ENCODE measurements at regions not wholly inside any gene's neighbourhood (a gene's known extent, or its start where the extent isn't known, plus 50 kb on each side); places are given as distances from the start of the nearest gene placed in this dataset.

- H3K27me3 ChIP-seq = no peaks in the 10 kb centered on the region
- 94 to 97% methylated on average over 7 of the region's 7 CpGs for WGBS, 2 donors
- no peaks in the 10 kb centered on the region for H3K9me3 ChIP-seq
- H3K36me3 ChIP-seq = no peaks in the 10 kb centered on the region
- H3K4me3 ChIP-seq = no peak overlapping the region
- H3K4me1 ChIP-seq = no peaks in the 10 kb centered on the region
- TF ChIP-seq POLR2A (IDR thresholded peaks at IDR 0.05) (no peak), EP300 (IDR thresholded peaks at IDR 0.05) (no peak)
- TF ChIP-seq, protein P1, sequence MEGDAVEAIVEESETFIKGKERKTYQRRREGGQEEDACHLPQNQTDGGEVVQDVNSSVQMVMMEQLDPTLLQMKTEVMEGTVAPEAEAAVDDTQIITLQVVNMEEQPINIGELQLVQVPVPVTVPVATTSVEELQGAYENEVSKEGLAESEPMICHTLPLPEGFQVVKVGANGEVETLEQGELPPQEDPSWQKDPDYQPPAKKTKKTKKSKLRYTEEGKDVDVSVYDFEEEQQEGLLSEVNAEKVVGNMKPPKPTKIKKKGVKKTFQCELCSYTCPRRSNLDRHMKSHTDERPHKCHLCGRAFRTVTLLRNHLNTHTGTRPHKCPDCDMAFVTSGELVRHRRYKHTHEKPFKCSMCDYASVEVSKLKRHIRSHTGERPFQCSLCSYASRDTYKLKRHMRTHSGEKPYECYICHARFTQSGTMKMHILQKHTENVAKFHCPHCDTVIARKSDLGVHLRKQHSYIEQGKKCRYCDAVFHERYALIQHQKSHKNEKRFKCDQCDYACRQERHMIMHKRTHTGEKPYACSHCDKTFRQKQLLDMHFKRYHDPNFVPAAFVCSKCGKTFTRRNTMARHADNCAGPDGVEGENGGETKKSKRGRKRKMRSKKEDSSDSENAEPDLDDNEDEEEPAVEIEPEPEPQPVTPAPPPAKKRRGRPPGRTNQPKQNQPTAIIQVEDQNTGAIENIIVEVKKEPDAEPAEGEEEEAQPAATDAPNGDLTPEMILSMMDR (IDR thresholded peaks at IDR 0.05) = no peak
- no peak overlapping the region for H3K27ac ChIP-seq
- DNase-seq (ENCODE audit: low spot score in 2 of 2) = no peak
Measured at GRCh38 chr10:131016556-131016955, 295.0 kb downstream of the TCERG1L start.

DNA sequence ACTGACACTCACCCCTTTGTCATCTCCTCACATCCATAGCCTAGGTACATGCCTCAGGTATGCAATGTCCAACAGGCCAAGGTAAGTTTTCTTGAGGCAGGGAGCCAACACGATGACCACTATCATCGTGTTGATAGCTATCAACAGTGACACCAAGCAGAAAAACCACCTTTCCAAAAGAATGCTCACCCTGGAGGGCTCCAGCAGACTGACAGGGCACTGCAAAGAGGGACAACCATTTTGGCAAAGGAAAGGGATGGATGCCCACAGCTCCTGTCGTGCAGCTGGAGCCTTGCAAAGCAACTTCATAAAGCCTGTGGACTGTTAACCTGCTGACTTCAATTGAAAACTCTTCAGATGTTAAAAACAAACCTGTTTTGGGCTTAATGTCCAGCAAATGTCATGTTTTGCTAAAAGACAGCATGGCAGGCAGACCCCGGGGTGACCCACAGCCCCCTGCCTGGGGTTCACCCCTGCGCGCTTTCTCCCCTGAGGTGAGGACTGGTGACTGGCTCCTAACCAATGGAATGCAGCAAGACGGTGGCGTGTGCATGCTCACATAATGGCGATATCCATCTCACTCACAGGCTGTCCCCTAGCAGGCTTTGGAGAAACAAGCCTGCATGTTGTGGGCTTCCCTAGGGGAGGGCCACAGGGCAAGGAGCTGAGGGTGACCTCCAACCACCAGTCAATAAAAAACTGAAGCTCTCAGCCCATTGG lies 293.8 kb downstream of the TCERG1L start:
- TF ChIP-seq EP300 (IDR thresholded peaks at IDR 0.05) (no peak), POLR2A (IDR thresholded peaks at IDR 0.05) (no peak)
- TF ChIP-seq, protein P1 (IDR thresholded peaks at IDR 0.05) = no peak
- Histone ChIP-seq H3K9me3 (no peaks in the 10 kb centered on the region), H3K4me3 (no peak overlapping the region), H3K27ac (no peak overlapping the region), H3K36me3 (no peaks in the 10 kb centered on the region), H3K27me3 (no peaks in the 10 kb centered on the region), H3K4me1 (no peaks in the 10 kb centered on the region)
- DNase-seq (ENCODE audit: low spot score in 2 of 2) = no peak
- 85 to 88% methylated on average over 8 to 9 of the region's 9 CpGs for WGBS, 2 donors

DNA sequence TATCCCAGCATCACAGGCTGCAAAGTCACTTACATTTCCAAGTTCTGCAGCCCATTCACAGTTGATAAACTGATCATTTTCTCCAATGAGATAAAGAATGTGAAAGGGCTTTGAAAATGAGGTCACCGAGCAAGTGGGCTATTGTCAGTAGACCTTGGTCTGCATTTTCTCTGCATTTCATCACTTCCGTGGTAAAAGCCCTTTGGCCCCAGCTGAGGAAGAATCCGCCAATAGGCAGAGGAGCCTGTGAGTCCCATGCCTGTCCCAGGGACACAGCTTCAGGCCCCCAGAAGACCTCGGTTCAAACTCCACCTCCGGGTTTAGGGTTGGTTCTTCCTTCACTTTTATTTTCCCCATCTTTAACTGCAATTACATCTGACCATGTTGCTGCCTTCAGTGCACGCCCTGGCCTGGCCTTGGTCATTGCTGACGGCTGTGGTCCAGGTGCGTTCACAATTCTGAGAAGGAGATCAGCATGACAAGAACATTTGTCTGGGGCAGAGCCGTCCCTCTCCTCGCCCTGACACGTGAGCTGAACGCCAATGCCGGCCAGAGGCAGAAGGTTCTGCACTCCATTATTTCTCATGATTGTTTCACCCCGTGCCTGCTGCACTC lies 292.5 kb downstream of the TCERG1L start:
- Histone ChIP-seq H3K9me3 (no peaks in the 10 kb centered on the region), H3K4me1 (no peaks in the 10 kb centered on the region), H3K27ac (no peak overlapping the region), H3K4me3 (no peak overlapping the region), H3K36me3 (no peaks in the 10 kb centered on the region), H3K27me3 (no peaks in the 10 kb centered on the region)
- TF ChIP-seq, protein P1 (IDR thresholded peaks at IDR 0.05) = no peak
- no peak for TF ChIP-seq POLR2A (IDR thresholded peaks at IDR 0.05)
- no peak for TF ChIP-seq EP300 (IDR thresholded peaks at IDR 0.05)
- no peak for DNase-seq (ENCODE audit: low spot score in 2 of 2)
- WGBS, 2 donors = 48 to 58% methylated on average over 14 of the region's 14 CpGs

DNA sequence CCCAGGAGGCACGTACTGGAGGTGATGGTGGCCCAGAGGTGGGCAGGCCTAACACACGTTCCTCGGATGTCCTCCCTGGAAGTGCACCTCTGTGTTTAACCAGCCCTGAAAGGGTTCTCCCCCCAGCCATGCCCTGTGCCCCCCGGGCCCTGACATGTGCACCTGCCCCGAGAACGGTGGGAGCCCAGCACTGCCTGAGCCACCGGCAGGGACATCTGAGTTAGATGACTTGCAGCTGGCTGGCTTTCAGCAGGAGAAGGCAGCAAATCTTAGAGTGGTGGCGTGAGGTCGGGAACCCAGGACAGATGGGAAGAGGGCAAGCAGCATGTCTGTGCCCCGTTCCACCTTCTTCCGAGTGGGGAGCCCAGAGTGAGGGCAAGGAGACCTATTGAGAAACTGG lies 291.8 kb downstream of the TCERG1L start:
- no peak for DNase-seq (ENCODE audit: low spot score in 2 of 2)
- TF ChIP-seq POLR2A (IDR thresholded peaks at IDR 0.05) (no peak), EP300 (IDR thresholded peaks at IDR 0.05) (no peak)
- TF ChIP-seq, protein P1 (IDR thresholded peaks at IDR 0.05) = no peak
- Histone ChIP-seq H3K4me1 (no peaks in the 10 kb centered on the region), H3K27ac (no peak overlapping the region), H3K36me3 (no peaks in the 10 kb centered on the region), H3K9me3 (no peaks in the 10 kb centered on the region), H3K4me3 (no peak overlapping the region), H3K27me3 (no peaks in the 10 kb centered on the region)
- WGBS, 2 donors = 77 to 79% methylated on average over 10 to 11 of the region's 11 CpGs

- Histone ChIP-seq H3K4me1 (no peaks in the 10 kb centered on the region), H3K4me3 (no peak overlapping the region), H3K36me3 (no peaks in the 10 kb centered on the region), H3K9me3 (no peaks in the 10 kb centered on the region), H3K27me3 (no peaks in the 10 kb centered on the region), H3K27ac (no peak overlapping the region)
- WGBS, 2 donors = 84 to 88% methylated on average over 7 of the region's 7 CpGs
- no peak for TF ChIP-seq EP300 (IDR thresholded peaks at IDR 0.05)
- TF ChIP-seq, protein P1 (IDR thresholded peaks at IDR 0.05) = no peak
- TF ChIP-seq POLR2A (IDR thresholded peaks at IDR 0.05) = no peak
- no peak for DNase-seq (ENCODE audit: low spot score in 2 of 2)
Measured at GRCh38 chr10:131020775-131021174, 290.7 kb downstream of the TCERG1L start.
